Astrocyte of the cerebellum (primary cell): ENCODE measurements at regions not wholly inside any gene's neighbourhood (a gene's known extent, or its start where the extent isn't known, plus 50 kb on each side); places are given as distances from the start of the nearest gene placed in this dataset.

Experiments used
- DNase-seq: peaks from one replicate; pipeline ENCODE4 v3.0.0-alpha.2; 2011; ENCODE audit warnings: low read depth
- H3K4me3 ChIP-seq: 2 replicates; pipeline ENCODE4 v1.5.1; 2011; ENCODE audit warnings: mild to moderate bottlenecking, low read depth, low read length, moderate library complexity
- in situ Hi-C: cut with HindIII; loops from 2 replicates; pipeline ENCODE4 v1.10.0; 2017; ENCODE audit warnings: low sequenced_read_pairs
- TF ChIP-seq, protein P1 (sequence below): IDR thresholded peaks from 2 replicates; pipeline ENCODE4 v1.5.1; 2012; ENCODE audit warnings: low read length, low read depth, moderate library complexity, mild to moderate bottlenecking; ENCODE audit errors: missing control alignments

DNA sequence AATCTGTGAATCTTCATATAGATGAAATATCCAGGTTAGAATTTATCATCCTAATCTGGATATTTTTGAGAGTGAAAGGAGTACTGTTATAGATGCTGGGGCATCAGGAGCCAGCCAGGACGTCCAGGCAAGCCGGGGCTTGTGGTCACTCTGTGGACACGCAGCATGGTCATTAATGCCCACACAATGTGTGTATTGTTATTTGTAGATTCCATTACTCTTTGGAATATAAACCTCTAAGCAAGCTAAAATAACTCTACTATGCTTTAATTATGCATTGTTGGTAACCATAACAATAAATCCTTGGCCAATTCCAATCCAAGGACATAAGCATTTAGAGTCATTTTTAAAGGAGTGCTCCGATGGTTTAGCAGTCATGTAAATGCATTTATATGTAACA lies 137.9 kb downstream of the TM9SF2 start:
- no peak for DNase-seq
- TF ChIP-seq, protein P1, sequence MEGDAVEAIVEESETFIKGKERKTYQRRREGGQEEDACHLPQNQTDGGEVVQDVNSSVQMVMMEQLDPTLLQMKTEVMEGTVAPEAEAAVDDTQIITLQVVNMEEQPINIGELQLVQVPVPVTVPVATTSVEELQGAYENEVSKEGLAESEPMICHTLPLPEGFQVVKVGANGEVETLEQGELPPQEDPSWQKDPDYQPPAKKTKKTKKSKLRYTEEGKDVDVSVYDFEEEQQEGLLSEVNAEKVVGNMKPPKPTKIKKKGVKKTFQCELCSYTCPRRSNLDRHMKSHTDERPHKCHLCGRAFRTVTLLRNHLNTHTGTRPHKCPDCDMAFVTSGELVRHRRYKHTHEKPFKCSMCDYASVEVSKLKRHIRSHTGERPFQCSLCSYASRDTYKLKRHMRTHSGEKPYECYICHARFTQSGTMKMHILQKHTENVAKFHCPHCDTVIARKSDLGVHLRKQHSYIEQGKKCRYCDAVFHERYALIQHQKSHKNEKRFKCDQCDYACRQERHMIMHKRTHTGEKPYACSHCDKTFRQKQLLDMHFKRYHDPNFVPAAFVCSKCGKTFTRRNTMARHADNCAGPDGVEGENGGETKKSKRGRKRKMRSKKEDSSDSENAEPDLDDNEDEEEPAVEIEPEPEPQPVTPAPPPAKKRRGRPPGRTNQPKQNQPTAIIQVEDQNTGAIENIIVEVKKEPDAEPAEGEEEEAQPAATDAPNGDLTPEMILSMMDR: no peak
- in situ Hi-C loops: loop anchor here (5.0 kb wide), 1 partner anchor 47 kb away; no protein-coding TSS in a partner anchor
- H3K4me3 ChIP-seq: no peak overlapping the region

DNA sequence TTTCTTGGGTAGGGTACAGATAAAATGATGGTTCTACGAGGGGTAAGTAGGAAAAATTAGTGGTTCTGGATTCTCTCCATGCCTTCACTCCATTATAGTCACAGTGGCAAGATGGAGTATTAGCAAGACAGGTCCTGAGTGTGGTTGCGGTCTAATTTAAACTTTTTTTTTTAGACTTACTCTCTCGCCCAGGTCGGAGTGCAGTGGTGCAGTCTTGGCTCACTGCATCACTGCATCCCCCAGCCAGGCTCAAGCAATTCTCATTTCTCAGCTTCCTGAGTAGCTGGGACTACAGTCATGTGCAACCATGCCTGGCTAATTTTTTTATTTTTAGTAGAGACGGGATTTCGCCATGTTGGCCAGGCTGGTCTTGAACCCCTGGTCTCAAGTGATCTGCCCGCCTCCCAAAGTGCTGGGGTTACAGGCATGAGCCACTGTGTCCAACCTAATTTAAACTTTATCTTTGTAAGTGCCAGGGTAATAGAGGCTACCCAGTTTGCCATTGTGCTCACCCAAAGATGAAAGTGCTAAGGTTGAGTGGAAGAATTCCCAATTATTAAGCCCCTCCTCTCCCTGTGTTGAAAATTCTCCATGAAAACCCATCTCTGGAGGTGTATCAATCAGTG lies 135.6 kb downstream of the TM9SF2 start:
- no peak for DNase-seq
- TF ChIP-seq, protein P1: no peak
- no peak overlapping the region for H3K4me3 ChIP-seq
- in situ Hi-C loops: loop anchor here (5.0 kb wide), 1 partner anchor 45 kb away; no protein-coding TSS in a partner anchor

DNA sequence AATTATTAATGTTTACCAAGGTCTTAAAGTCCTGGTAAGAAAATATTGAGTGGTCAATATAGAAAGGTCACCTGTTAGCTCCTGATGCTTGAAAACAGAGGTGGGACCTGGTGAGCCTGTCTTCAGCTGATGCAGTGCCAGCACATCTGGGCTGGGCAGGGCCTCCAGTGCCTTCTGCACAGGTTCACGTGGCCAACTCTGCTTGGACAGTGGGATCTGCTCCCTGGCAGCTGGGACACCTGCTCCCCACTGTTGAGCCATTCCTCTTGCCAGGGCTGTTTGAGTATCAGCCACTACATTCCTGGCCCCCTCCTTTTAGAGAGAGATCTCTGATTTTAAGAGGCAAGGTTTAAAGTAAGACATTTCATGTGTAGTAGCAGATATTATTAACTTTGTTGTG lies 135.0 kb downstream of the TM9SF2 start:
- DNase-seq: no peak
- in situ Hi-C loops: loop anchor here (5.0 kb wide), 1 partner anchor 44 kb away; no protein-coding TSS in a partner anchor
- TF ChIP-seq, protein P1: no peak
- H3K4me3 ChIP-seq: no peak overlapping the region

DNA sequence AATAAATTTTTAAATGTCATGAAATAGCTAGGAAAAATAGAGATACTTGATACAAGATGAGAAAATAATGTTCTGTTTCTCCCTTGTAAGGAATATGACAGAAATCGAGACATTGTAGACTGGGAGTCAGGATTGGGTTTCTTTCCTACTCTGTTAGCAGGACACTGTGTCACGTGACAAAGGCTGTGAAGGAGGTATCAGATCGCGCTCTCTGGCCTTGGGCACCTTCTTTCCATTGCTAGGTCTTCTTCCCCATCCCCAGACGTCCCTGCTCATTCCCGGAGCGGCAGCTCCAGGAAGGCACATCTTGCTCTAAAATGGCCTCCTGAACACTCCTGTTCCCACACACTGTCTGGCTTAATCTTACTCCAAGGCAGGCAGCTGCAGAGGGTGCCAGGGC lies 133.4 kb downstream of the TM9SF2 start:
- TF ChIP-seq, protein P1: no peak
- DNase-seq: no peak
- in situ Hi-C loops: loop anchor here (5.0 kb wide), 1 partner anchor 42 kb away; no protein-coding TSS in a partner anchor
- H3K4me3 ChIP-seq: no peak overlapping the region

DNA sequence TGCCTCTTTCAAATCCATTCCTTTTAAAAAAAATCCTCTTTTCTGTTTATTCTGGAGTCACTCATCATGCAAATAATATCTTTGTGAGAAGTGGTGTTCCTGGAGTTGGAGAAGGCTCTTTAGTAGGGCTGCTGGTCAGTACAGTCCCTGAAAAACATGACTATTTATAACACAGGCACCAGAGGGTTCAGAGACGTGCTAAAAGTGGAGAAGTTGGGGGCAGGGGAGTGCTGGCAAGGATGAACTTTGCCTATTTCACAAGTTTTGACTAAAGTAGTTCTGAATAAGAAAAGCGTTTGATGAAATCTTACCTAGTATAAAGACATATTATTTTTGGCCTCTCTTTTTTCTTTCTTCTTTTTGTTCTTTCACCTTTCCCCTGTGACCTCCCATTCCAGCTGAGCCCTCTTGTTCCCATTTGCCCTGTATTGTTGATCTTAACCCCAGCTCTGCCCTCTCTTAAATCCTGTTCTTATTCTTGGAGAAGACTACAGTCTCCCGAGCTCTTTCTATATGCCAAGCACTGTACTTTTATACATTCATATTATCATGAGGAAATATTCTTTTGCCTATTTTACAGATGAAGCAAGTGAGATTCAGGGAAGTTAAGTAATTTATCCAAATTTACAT lies 129.1 kb downstream of the TM9SF2 start:
- in situ Hi-C loops: no loop called here
- no peak overlapping the region for H3K4me3 ChIP-seq
- no peak for DNase-seq
- TF ChIP-seq, protein P1: no peak

DNA sequence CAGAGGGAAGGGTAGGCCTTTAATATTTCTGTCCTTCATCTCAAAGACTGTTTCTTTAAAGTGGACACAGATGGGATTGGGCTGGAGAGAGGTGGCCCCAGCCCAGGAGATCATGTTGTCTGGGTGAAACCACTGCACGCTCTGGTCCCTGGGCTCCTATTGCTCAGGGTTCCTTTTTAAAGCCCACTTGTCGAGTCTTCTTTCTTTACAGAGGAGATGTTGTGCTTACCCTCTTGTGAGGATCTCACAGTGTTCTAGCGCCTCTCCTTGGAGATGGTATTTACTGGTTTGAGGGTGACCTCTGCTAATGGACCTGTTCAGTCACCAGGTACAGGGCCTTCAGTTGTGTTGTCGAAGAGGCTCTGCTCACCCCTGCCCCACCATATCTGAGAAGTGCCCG lies 128.4 kb downstream of the TM9SF2 start:
- in situ Hi-C loops: no loop called here
- H3K4me3 ChIP-seq: no peak overlapping the region
- TF ChIP-seq, protein P1: no peak
- no peak for DNase-seq
